ENCODE measurements at regions not wholly inside any gene's neighbourhood (a gene's known extent, or its start where the extent isn't known, plus 50 kb on each side); places are given as distances from the start of the nearest gene placed in this dataset.

DNA sequence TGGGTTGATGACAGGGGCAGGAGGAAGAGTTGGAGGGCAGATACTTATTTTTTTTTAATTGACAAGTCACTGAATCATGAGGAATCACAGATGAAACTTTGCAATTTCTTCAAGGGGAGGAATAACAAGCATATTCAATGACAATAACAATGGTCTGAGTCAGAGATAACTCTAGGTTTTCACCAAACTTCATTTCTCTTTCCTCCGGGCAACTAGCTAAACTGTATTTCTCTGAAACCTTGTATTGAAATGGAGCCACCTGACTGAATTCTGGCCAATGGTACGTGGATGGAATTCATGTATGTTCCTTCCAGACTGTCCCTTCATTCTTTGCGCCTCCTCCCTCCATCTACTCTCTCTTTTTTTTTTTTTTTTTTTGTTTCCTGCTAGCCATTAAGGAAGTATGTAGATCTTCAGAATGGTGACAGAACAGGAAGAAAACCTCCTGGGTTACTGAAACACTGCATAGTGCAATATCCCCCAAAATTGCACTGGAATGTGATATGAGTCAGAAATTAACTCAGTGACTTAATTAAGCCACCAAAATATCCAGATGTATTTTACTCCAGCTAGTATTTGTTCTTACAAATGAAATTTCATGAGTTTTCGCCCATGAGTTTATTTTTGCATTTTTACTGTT lies 495.4 kb downstream of the OTOL1 start:
- ATAC-seq (no peak), DNase-seq (ENCODE audit: extremely low read depth in 1 of 4, low spot score in 3 of 4) (no peak), FAIRE-seq (no peak)
- CTCF ChIA-PET (ENCODE audit: low intra/inter-chr PET ratio), result no interaction called here
- WGBS (ENCODE audit: insufficient coverage, low coverage, missing lambda C conversion rate), result 11% methylated on average over 3 of the region's 4 CpGs
- Histone ChIP-seq H3K4me2 (ENCODE audit: insufficient read depth, low read length) (no peak overlapping the region), H3K27me3 (ENCODE audit: control insufficient read depth in 2 of 2, insufficient read depth in 2 of 2, low read length in 2 of 2) (no peaks in the 10 kb centered on the region), H3K4me3 (no peak overlapping the region), H3K36me3 (ENCODE audit: control insufficient read depth, insufficient read depth, low read length) (no peaks in the 10 kb centered on the region), H3K9me3 (replicated peaks; ENCODE audit: control insufficient read depth, insufficient read depth, low read depth, low read length) (0 out of 2 replicates have a peak, but pooled peaks cover 2% of the 10 kb centered on the region), H3K4me1 (replicated peaks in 1 of 2; ENCODE audit: control insufficient read depth in 2 of 2, insufficient read depth in 2 of 2, low read length in 2 of 2) (no peaks in the 10 kb centered on the region), H2AFZ (ENCODE audit: low read depth, low read length) (no peak overlapping the region), H3K9ac (ENCODE audit: insufficient read depth in 1 of 2, low read depth in 2 of 2, low read length in 2 of 2) (no peak overlapping the region), H3K27ac (ENCODE audit: extremely low read depth, low read depth, low read length) (no peak overlapping the region), H3K79me2 (ENCODE audit: control insufficient read depth, insufficient read depth, low read length) (no peaks in the 10 kb centered on the region), H3K9me1 (ENCODE audit: control insufficient read depth, insufficient read depth, low read length) (no peaks in the 10 kb centered on the region), H4K20me1 (replicated peaks; ENCODE audit: control insufficient read depth, insufficient read depth, low read length) (no peaks in the 10 kb centered on the region)
- intact Hi-C loops (cut with micrococcal nuclease), result no loop called here
- POLR2A ChIA-PET, result no interaction called here
- in situ Hi-C loops (cut with MboI), result no loop called here
- no TSS peak for BruUV-seq (replicated peaks)
- TF ChIP-seq SIX5 (IDR thresholded peaks at IDR 0.05; ENCODE audit: borderline replicate concordance in 1 of 2, insufficient read depth in 1 of 2, low read depth in 1 of 2, low read length in 2 of 2) (no peak), ESRRB (CRISPR knock-in tag; IDR thresholded peaks at IDR 0.05; ENCODE audit: borderline replicate concordance) (no peak), NBN (IDR thresholded peaks at IDR 0.05; ENCODE audit: low read depth) (no peak), EWSR1 (IDR thresholded peaks at IDR 0.05; ENCODE audit: borderline replicate concordance, low read depth, partially characterized antibody) (no peak), SAFB2 (IDR thresholded peaks at IDR 0.05; ENCODE audit: borderline replicate concordance, low read depth, low read length, severe bottlenecking) (no peak), ZNF217 (CRISPR knock-in tag; IDR thresholded peaks at IDR 0.05) (no peak), PHTF2 (CRISPR knock-in tag; IDR thresholded peaks at IDR 0.05) (no peak), ZNF253 (CRISPR knock-in tag; conservative IDR thresholded peaks at IDR 0.05) (no peak), STAT5B (CRISPR knock-in tag; IDR thresholded peaks at IDR 0.05) (no peak), ZKSCAN3 (CRISPR knock-in tag; IDR thresholded peaks at IDR 0.05) (no peak), POLR2B (IDR thresholded peaks at IDR 0.05; ENCODE audit: low read depth, partially characterized antibody) (no peak), SMAD1 (IDR thresholded peaks at IDR 0.05; ENCODE audit: low read depth, low read length, partially characterized antibody) (no peak), SREBF1 (IDR thresholded peaks at IDR 0.05; ENCODE audit: borderline replicate concordance, low read depth, low read length) (no peak), YY1 (IDR thresholded peaks at IDR 0.05; ENCODE audit: borderline replicate concordance in 1 of 3, control insufficient read depth in 1 of 3, extremely low read depth in 1 of 3, insufficient read depth in 3 of 3, insufficient read length in 1 of 3, insufficient replicate concordance in 2 of 3, low read depth in 1 of 3, low read length in 2 of 3) (no peak), KHSRP (IDR thresholded peaks at IDR 0.05) (no peak), PYGO2 (tag; IDR thresholded peaks at IDR 0.05) (no peak)
- TF ChIP-seq, protein P1, sequence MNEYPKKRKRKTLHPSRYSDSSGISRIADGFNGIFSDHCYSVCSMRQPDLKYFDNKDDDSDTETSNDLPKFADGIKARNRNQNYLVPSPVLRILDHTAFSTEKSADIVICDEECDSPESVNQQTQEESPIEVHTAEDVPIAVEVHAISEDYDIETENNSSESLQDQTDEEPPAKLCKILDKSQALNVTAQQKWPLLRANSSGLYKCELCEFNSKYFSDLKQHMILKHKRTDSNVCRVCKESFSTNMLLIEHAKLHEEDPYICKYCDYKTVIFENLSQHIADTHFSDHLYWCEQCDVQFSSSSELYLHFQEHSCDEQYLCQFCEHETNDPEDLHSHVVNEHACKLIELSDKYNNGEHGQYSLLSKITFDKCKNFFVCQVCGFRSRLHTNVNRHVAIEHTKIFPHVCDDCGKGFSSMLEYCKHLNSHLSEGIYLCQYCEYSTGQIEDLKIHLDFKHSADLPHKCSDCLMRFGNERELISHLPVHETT (CRISPR knock-in tag; conservative IDR thresholded peaks at IDR 0.05 in 1 of 2, IDR thresholded peaks at IDR 0.05 in 1 of 2), result no peak
- TF ChIP-seq, protein P2, sequence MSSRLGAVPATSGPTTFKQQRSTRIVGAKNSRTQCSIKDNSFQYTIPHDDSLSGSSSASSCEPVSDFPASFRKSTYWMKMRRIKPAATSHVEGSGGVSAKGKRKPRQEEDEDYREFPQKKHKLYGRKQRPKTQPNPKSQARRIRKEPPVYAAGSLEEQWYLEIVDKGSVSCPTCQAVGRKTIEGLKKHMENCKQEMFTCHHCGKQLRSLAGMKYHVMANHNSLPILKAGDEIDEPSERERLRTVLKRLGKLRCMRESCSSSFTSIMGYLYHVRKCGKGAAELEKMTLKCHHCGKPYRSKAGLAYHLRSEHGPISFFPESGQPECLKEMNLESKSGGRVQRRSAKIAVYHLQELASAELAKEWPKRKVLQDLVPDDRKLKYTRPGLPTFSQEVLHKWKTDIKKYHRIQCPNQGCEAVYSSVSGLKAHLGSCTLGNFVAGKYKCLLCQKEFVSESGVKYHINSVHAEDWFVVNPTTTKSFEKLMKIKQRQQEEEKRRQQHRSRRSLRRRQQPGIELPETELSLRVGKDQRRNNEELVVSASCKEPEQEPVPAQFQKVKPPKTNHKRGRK (tag; IDR thresholded peaks at IDR 0.05), result no peak
- TF ChIP-seq, protein P3, sequence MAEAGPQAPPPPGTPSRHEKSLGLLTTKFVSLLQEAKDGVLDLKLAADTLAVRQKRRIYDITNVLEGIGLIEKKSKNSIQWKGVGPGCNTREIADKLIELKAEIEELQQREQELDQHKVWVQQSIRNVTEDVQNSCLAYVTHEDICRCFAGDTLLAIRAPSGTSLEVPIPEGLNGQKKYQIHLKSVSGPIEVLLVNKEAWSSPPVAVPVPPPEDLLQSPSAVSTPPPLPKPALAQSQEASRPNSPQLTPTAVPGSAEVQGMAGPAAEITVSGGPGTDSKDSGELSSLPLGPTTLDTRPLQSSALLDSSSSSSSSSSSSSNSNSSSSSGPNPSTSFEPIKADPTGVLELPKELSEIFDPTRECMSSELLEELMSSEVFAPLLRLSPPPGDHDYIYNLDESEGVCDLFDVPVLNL (CRISPR knock-in tag; IDR thresholded peaks at IDR 0.05; ENCODE audit: low read depth), result no peak
